Smooth muscle cell (in vitro differentiated cells): ENCODE measurements at regions not wholly inside any gene's neighbourhood (a gene's known extent, or its start where the extent isn't known, plus 50 kb on each side); places are given as distances from the start of the nearest gene placed in this dataset.

Experiments used
- DNase-seq: peaks from one replicate; lab custom pipeline; 2025; ENCODE audit not compliant: unreplicated experiment; lab: John Stamatoyannopoulos, UW
- H2AFZ ChIP-seq: fragments of 200-600 bp; sonication (generic); 2 replicates; pipeline ENCODE4 v1.6.0; 2016; ENCODE audit warnings: antibody characterized with exemption, low read depth, mild to moderate bottlenecking
- H3F3A ChIP-seq: fragments of 200-600 bp; sonication (generic); 2 replicates; pipeline ENCODE4 v1.6.0; 2017; ENCODE audit warnings: antibody characterized with exemption, low read depth
- H3K27ac ChIP-seq: fragments of 200-600 bp; sonication (generic); 2 replicates; pipeline ENCODE4 v1.5.1; 2016; ENCODE audit warnings: low read depth, mild to moderate bottlenecking
- H3K27me3 ChIP-seq: fragments of 200-600 bp; sonication (generic); 2 replicates; pipeline ENCODE4 v1.6.1; 2016; ENCODE audit warnings: low read depth, mild to moderate bottlenecking
- H3K36me3 ChIP-seq: fragments of 200-600 bp; sonication (generic); 2 replicates; pipeline ENCODE4 v1.5.1; 2016; ENCODE audit warnings: low read depth
- H3K4me1 ChIP-seq: fragments of 200-600 bp; sonication (generic); 2 replicates; pipeline ENCODE4 v1.5.1; 2016; ENCODE audit warnings: low read depth
- H3K4me2 ChIP-seq: fragments of 200-600 bp; sonication (generic); 2 replicates; pipeline ENCODE4 v1.6.0; 2016; ENCODE audit warnings: mild to moderate bottlenecking
- H3K4me3 ChIP-seq: fragments of 200-600 bp; sonication (generic); 2 replicates; pipeline ENCODE4 v1.5.1; 2016; ENCODE audit warnings: mild to moderate bottlenecking
- H3K79me2 ChIP-seq: fragments of 200-600 bp; sonication (generic); 2 replicates; pipeline ENCODE4 v1.6.0; 2016; ENCODE audit warnings: low read depth, mild to moderate bottlenecking
- H3K9ac ChIP-seq: fragments of 200-600 bp; sonication (generic); 2 replicates; pipeline ENCODE4 v1.6.0; 2016; ENCODE audit warnings: low read depth
- H3K9me3 ChIP-seq: fragments of 200-600 bp; sonication (generic); replicated peaks from 2 replicates; pipeline ENCODE4 v1.5.1; 2016; ENCODE audit warnings: low read depth
- H4K20me1 ChIP-seq: fragments of 200-600 bp; sonication (generic); 2 replicates; pipeline ENCODE4 v1.6.0; 2016; ENCODE audit warnings: low read depth
- WGBS: methylation state at CpG from one replicate; pipeline ENCODE4 v1.1.7; 2016; ENCODE audit warnings: low lambda C conversion rate; 5-methylcytosine and 5-hydroxymethylcytosine counted together
- TF ChIP-seq, protein P1 (sequence below): fragments of 200-600 bp; sonication (generic); IDR thresholded peaks from 2 replicates; pipeline ENCODE4 v1.5.1; 2017; ENCODE audit warnings: borderline replicate concordance, mild to moderate bottlenecking, antibody characterized with exemption; ENCODE audit not compliant: insufficient read depth, poor library complexity, severe bottlenecking

DNA sequence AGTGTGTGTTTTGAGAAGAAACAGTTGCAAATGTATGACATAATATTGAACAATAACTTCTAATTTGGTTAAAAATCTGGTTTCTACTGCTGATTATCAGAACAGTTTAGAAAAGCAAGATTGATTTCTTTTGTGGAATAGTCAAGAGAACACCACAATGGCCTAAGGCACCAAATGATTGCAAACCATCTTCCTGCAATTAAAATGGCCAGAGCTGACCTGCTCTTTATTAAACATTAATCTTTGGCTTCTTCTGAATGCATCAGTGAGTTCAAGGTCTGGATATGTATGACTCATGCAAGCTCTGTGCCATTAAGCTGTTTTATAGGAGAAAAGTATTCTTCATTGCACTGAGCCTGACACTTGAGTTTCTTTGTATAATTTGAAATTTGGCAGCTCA, 107.8 kb upstream of the PDHA2 start:
- Histone ChIP-seq H3K9me3 (no peaks in the 10 kb centered on the region), H3K79me2 (no peaks in the 10 kb centered on the region), H3K4me3 (no peak overlapping the region), H3K27ac (no peak overlapping the region), H4K20me1 (no peaks in the 10 kb centered on the region), H2AFZ (no peak overlapping the region), H3K9ac (no peak overlapping the region), H3K4me2 (no peak overlapping the region), H3K36me3 (no peaks in the 10 kb centered on the region), H3K4me1 (no peaks in the 10 kb centered on the region), H3F3A (no peaks in the 10 kb centered on the region), H3K27me3 (no peaks in the 10 kb centered on the region)
- no peak for DNase-seq
- TF ChIP-seq, protein P1, sequence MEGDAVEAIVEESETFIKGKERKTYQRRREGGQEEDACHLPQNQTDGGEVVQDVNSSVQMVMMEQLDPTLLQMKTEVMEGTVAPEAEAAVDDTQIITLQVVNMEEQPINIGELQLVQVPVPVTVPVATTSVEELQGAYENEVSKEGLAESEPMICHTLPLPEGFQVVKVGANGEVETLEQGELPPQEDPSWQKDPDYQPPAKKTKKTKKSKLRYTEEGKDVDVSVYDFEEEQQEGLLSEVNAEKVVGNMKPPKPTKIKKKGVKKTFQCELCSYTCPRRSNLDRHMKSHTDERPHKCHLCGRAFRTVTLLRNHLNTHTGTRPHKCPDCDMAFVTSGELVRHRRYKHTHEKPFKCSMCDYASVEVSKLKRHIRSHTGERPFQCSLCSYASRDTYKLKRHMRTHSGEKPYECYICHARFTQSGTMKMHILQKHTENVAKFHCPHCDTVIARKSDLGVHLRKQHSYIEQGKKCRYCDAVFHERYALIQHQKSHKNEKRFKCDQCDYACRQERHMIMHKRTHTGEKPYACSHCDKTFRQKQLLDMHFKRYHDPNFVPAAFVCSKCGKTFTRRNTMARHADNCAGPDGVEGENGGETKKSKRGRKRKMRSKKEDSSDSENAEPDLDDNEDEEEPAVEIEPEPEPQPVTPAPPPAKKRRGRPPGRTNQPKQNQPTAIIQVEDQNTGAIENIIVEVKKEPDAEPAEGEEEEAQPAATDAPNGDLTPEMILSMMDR = no peak

DNA sequence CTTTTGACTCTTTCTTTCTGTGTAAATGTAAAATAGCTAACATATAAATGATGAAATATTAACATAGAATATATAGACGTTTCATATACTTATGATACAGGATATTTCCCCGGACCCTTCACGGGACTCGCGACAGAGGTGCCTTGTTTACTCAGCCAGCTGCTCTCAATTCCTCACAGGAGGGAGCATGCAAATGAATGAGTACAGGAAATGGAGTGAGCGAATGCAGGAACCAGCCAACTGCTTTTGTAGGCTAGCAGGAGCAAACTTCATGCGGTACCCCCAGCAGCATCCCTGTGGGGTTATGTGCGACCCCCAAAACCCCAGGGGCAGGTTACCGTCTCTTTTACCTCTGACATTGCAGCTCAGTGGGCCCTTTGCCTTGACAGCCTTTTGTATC, 110.3 kb upstream of the PDHA2 start:
- Histone ChIP-seq H3K4me2 (no peak overlapping the region), H2AFZ (no peak overlapping the region), H3K27ac (no peak overlapping the region), H3K27me3 (no peaks in the 10 kb centered on the region), H3K36me3 (no peaks in the 10 kb centered on the region), H3K79me2 (no peaks in the 10 kb centered on the region), H3K4me1 (no peaks in the 10 kb centered on the region), H4K20me1 (no peaks in the 10 kb centered on the region), H3F3A (no peaks in the 10 kb centered on the region), H3K9ac (no peak overlapping the region), H3K4me3 (no peak overlapping the region), H3K9me3 (no peaks in the 10 kb centered on the region)
- DNase-seq = no peak
- 54% methylated on average over 9 of the region's 9 CpGs for WGBS
- TF ChIP-seq, protein P1 = no peak

DNA sequence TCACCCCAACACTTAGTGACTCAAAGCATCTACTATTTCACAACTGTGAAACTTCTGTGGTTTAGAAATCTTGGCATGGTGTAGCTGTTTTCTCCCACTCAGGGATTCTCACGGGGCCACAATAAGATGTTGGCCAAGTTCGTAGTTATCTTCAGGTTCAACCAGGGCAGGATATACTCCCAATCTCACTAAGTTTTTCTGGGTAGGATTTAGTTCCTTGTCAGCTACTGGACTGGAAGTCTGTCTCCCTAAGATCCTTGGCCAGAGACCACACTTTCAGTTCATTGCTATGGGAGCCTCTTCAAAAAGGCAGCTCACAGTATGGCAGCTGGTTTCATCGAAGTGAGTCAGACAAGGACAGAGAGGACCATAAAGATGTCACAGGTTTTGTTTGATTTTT, 111.7 kb upstream of the PDHA2 start:
- TF ChIP-seq, protein P1 = no peak
- H2AFZ ChIP-seq = no peak overlapping the region
- H3K9ac ChIP-seq = no peak overlapping the region
- H3K27ac ChIP-seq = no peak overlapping the region
- H3K79me2 ChIP-seq = no peaks in the 10 kb centered on the region
- H3F3A ChIP-seq = no peaks in the 10 kb centered on the region
- peak overlapping the region; percentile 18 for H3K4me2 ChIP-seq
- no peak for DNase-seq
- WGBS = 61% methylated on average over 3 of the region's 3 CpGs
- no peak overlapping the region for H3K4me3 ChIP-seq
- no peaks in the 10 kb centered on the region for H3K36me3 ChIP-seq
- no peaks in the 10 kb centered on the region for H3K9me3 ChIP-seq
- H3K27me3 ChIP-seq = no peaks in the 10 kb centered on the region
- H3K4me1 ChIP-seq = no peaks in the 10 kb centered on the region
- H4K20me1 ChIP-seq = no peaks in the 10 kb centered on the region

DNA sequence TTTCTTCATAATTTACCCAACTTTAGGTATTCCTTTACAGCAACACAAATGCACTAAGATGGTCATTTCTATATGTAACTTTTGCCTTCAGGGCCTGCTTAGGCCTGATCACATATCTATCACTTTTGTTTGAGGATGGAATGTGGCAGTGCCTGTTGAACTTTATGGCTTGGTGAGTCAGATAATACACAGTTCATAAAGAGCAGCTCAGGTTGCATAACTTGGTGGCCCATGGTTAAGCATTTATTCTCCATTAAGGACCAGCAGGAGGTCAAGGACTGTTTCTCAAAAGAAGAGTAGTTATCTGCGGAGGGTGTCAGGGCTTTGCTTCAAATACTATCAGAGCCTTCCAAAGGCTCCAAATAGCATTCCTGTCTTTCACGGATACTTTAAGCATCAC, 124.1 kb upstream of the PDHA2 start:
- Histone ChIP-seq H3K79me2 (no peaks in the 10 kb centered on the region), H3K4me1 (no peaks in the 10 kb centered on the region), H3K9ac (no peak overlapping the region), H3K4me3 (no peak overlapping the region), H3K27me3 (no peaks in the 10 kb centered on the region), H3K36me3 (no peaks in the 10 kb centered on the region), H4K20me1 (no peaks in the 10 kb centered on the region), H3K9me3 (no peaks in the 10 kb centered on the region), H2AFZ (no peak overlapping the region), H3K4me2 (peak overlapping the region; percentile 35), H3K27ac (peak overlapping the region; percentile 31), H3F3A (no peaks in the 10 kb centered on the region)
- 53% methylated on average over 2 of the region's 2 CpGs for WGBS
- no peak for DNase-seq
- TF ChIP-seq, protein P1 = no peak
